HG02938 (cell line): ENCODE measurements at regions not wholly inside any gene's neighbourhood (a gene's known extent, or its start where the extent isn't known, plus 50 kb on each side); places are given as distances from the start of the nearest gene placed in this dataset.

Experiments used
- ATAC-seq: cut with Tn5 transposase; IDR thresholded peaks from one replicate; pipeline ENCODE4 v1.9.1; 2021; ENCODE audit warnings: mild to moderate bottlenecking, moderate library complexity; ENCODE audit not compliant: unreplicated experiment

DNA sequence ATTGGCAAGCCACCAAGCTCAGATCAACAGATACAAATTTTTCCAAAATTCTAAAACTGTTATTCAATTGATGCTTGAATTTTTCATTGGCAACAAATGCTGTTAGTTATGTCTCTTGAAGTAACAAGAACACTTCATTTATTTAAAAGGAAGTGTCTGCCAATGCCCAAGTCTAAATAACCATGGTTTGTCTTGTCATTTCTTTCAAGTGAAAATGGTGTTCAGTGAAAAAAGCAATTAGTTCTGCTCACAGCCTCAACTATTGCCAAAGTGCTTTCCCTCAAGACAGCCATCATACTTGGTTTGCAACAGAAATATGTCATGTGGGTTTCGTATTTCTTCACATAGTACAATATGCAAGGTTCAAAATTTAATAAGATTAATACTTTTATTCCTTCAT lies 312.6 kb upstream of the LMCD1 start:
- no peak for ATAC-seq

DNA sequence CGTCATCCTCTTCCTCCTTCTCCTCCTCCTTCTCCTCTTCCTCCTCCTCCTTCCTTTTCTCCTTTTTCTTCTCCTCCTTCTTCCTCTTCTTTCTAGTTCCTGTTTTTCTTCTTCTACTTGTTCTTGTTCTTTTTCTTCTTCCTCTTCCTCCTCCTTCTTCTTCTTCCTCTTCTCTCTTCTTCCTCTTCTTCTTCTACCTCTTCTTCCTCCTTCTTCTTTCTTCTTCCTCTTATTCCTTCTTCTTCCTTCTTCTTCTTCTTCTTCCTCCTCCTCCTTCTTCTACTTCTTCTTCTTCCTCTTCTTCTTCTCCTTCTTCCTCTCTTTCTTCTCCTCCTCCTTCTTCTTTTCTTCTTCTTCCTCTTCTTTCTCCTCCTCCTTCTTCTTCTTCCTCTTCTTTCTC lies 310.2 kb upstream of the LMCD1 start:
- no peak for ATAC-seq

DNA sequence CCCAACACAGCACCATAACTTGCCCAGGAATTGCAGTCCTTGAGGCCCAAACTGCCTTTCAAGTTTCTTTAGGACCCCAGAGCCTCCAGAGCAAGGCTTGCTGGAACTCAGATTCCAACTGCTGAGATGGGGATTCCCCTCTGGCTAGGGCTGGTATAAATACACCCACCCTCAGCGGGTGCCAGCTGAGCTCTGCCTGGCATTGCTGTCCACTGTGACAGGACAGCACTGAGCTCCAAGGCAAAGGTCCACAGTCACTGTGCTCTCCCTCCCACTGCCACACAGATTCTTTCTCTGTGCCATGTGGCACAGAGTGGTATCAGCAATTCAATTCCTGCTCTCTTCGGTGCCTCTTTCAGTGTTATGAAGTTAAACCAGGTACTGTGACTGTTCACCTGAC lies 304.2 kb upstream of the LMCD1 start:
- no peak for ATAC-seq

DNA sequence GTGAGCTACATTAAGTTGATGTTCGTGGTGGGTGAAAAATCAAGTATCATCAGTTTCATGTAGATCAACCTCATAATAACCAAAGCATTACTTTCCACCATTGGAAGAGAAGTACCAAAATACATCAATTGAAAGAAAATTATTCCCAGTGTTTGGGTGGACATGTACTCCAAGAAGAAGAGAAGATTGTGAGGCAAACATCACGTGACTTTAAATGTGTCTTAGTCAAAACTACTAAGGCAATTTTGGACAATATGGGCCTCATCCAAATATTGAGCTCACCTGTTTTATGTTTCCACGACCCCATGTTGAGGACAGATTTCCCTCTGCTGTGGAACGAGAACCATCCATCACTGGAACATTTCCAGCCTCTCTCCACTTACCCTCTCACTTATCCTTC lies 303.0 kb upstream of the LMCD1 start:
- no peak for ATAC-seq

DNA sequence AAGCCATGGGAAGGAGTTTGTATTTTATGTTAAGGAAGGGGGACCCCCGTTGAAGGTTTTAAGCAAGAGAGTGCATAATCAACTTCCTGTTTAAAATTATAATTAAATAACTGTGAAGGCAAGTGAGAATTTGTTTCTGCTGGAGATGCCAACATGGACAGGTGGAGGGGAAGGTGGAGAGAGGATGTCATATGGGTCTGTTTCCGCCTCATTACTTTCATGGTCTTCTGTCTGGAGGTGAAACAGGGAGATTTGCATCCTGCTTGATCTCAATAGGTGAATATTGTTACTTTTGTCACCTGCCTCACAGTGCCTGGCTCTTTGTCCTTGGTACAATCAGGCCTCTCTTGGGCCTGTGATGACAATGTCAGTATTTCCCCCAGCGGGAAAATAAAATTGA lies 300.6 kb upstream of the LMCD1 start:
- ATAC-seq, result no peak

DNA sequence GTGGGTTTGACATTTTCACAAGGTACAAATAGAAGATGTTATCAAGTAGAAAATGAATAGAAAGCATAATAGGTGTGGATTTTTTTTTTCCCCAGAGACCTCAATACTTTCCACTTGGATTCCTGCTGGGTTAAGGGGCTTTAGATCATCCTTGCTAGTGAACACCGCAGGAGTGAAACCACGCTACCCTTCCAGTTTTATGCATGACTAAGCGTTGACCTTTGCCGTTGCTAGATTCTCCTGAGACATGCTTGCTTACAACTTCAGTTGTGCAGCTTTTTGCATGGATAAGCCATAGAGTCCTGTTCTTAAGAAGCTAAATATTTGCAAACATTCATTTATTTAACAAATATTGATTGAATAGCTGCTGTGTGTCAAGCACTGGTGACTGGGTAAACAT lies 299.7 kb upstream of the LMCD1 start:
- ATAC-seq, result no peak

DNA sequence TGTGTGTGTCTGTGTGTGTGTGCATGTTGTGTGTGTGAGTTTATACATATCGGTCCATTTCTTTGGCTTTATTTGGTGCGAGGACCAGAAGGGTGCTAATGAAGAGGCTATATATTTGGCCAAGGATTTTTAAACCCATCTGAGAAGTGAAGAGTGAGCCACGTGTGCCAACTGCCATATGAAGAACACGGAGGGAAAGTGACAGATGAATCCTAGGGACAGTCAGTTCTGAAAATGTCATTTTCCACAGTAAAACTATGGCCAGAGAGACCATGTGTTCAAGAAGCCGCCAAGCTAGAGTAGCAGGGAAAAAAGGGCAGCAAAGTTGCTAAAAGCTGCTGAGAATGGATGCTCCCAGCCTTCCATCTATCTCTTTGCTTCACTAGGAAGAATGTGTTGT lies 297.3 kb upstream of the LMCD1 start:
- ATAC-seq, result no peak

DNA sequence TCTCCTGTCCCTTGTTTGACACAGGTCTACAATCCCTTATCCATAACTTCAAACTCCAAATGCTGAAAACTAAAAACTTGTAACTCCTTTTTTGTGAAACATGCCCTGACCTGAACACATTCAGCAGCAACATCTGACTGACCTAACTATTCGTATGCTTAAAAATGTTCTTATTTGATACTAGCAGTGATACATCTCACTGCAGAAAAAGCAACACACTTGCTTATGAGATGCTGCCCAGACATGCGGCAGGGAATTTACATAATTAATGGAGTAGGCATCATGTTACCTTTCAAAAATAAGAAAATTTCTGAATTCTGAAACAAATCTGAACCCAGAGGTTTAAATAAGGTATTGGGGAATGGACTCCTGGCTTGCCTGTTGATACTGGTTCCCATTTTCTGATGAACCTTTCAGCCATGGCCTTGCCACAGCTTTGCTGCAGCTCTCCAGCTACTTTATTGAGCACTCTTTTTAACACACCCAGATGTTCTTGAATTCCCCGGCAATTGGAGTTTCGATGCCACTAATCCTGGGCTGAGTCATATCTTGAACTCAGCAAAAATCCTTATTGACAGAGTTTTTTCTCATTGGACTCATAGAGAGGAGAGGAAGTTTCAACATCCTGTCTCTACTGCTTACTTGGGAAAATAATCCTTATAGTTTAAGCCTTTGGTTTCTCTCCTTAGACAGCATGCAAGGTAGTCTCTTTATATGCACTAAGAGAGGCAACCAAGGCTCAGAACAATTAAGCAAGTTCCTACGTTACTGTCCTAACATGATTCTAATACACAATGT lies 296.6 kb upstream of the LMCD1 start:
- no peak for ATAC-seq

DNA sequence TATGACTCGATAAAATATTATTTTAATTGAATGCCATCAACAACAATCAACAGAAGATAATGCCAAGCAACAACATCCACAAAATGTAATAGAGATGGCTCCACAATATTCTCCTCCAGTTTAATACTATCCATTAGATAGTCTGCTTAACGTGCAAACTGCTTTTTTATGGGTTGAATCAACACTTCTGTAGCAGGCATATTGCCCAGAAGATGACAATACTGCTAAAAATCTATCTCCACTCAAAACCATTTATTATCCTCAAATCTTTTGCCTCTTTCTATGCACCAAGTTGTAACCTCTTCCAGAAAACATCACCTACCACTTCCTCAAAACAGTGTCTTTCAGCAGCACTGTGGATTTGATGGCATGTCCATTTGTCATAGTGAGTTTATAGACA lies 295.7 kb upstream of the LMCD1 start:
- ATAC-seq, result no peak

DNA sequence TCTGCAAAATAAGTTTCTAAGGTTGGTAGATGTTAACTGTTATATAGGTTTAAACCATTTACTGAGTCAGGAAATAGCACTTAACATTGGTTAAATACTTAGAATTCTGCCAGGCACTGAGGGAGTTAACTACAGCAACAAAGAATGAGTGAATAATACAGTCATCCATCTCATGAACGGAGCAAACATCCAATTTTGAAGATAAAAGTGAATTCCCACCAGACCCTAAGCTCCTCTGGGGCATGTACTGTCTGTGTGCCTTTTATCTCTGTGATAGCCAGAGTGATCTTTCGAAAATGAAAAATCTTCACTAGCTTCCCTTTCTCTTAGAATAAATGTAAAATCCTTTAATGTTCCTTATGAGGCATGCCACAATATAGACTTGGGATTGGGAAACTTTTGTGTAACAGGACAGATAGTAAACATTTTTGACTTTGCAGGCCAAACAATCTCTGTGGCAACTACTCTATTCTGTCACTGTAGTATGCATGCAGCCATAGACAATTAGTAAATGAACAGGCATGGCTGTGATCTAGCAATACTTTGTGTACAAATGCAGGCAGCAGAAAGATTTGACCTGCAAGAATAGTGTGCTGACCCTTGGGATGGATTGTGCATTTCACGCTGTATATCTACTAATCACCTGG lies 294.5 kb upstream of the LMCD1 start:
- ATAC-seq, result no peak

DNA sequence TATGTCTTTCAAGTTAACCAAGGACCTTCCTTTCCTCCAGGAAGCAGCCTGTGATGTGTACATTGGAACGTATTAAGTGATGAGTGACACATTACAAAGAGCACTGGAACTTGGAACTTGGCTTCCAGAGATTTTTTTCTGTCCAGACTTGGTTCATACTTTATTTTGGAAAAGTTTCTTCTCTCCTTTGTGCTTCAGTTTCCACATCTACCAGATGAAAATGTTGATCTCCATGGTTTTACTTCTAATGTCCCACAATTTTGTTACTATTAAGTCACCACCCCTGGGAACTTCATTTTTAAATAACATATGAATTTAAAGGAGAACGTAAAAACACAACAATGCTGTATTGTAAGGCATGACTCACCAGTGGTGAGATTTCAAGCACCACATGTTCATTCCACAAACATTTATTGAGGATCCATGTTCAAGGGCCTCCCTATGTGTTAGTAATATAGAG lies 290.7 kb upstream of the LMCD1 start:
- ATAC-seq, result no peak

DNA sequence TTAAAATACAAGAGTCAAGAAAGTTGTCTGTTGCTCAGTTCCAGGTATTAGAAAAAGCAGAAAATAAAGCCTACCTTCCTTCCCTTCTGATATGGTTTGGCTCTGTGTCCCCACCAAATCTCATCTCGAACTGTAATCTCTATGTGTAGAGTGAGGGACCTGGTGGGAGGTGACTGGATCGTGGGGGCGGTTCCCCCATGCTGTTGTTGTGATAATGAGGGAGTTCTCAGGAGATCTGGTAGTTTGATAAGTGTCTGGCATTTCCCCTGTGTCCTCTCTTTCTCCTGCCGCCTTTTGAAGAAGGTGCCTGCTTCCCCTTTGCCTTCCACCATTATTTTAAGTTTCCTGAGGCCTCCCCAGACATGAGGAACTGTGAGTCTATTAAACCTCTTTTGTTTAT lies 288.8 kb upstream of the LMCD1 start:
- no peak for ATAC-seq

DNA sequence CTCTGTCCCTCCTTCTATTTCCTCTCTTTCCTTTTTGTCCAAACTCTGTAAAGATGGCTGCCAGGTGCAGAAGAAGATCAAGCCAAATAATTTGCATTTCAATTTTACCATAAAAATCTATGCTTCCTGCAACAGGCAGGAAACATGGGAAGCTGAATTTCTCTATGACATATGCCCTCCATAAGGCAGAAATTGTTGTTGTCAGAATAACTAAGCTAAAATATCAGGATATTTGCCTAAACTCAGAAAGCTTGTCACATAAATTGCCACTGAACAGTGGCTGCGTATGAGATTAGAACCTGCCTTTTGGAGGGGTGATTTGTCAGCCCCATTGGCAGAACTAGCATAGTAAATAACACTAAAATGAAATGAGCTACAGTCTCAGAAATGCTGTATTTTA lies 288.3 kb upstream of the LMCD1 start:
- no peak for ATAC-seq

DNA sequence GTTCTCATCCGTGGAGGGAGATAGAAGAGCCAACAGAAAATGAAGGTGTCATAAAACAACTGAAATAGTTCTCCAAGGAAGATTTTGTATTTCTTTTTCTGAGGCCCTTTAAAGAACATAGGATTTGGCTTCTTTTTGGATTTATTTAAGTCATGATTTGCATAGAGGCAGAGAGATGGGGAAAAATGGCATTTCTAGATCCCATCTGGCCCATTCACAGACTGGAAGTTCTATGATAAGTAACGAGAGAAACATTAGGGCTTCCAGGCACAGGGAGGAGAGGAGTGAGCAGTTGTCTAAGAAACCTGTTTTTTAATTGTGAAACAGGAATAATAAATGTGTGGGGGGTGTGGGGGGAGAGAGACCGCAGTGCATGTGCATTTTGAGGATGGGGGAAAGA lies 285.8 kb upstream of the LMCD1 start:
- ATAC-seq, result no peak

DNA sequence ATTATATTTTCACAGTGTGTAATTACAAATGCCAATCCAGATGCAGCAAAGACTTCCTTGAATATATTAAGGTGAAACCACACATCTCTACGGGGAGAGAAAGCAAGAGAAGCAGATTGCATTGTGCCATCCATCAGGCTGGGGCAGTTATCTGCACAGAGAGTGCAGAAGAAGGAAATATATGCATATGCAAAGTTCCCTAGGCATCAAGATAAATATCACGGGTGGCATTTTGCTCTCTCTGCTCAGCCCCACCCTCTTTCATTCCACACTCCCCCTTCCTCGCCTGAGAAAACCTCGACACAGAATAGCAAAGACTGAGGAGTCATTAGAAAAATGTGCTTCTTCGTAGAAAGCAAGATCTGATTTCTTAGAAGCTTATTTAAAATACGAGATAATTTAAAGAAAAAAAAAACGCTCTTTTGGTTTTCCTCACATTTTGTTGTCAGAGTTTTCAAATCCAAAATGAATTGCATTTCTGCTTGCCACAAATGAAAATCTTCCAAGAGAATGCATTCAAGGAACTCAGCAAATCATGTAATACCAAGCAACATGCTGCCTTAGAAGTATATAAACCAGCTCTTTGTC lies 283.2 kb upstream of the LMCD1 start:
- ATAC-seq, result no peak

DNA sequence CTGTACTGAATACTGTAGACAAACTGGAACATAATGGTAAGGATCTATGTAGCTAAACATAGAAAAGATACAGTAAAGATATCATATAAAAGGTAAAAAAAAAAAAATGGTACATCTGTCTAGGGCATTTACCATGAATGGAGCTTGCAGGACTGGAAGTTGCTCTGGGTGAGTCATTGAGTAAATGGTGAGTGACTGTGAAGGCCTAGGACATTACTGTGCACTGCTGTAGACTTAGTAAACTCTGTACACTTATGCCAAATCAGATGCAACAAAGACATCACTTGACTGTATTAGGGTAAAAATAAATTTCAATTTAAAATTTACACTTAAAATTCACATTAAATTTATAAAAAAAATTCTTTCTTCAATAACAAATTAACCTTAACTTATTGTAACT lies 281.3 kb upstream of the LMCD1 start:
- ATAC-seq, result no peak

DNA sequence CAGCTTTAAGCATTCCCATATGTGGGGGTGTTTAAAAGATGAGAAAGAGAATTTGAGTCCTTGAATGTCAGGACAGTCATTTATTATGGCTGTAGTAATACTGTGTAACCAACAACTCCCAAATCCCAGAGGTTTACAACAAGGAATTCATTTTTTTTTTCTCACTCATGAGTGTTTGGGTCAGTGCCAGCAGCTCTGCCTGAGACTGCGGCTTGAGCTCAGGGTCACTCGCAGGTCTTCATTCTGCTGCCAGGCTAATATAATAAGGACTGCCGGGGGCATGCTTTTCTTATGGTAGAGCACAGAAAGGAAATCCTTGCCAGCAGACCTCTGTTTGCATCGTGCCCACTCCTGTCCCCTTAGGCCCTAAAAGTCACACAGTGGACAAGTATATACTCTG lies 277.9 kb upstream of the LMCD1 start:
- ATAC-seq, result no peak

DNA sequence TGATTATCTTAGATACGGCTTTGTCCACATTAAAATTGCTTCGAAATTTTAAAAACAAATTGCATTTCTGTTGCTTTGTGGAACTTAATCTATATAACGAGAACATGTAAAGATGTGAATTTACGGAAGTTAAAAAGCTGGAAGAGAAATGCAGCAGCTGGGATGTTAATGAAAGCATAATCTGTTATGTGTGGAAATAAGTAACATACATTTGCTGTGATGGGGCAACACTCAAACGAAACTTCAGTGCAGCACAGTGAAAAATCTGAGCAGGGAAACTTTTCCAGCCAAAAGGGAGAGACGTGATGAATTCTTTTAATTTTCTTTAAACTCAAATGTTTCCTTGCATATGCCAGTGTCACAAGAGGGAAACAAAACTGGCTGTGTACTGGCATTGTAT lies 276.7 kb upstream of the LMCD1 start:
- ATAC-seq, result no peak

DNA sequence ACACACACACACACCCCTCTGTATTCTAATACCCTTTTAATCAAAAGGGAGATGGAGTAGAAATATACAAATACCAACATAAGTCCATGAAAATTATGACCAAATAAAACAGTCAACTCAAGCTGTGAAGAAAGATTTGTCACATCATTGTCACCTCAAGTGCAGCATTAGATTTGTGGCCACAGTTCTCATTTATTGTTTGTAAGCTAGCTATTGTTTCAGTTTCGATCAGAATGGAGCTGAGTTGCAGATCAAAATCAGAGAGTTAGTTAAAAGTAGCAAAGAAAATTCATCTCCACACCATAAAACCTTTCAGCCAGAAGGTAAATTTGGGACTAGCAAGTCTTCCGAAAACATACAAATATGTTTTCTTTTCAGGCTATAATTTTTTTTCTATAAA lies 267.7 kb upstream of the LMCD1 start:
- no peak for ATAC-seq

DNA sequence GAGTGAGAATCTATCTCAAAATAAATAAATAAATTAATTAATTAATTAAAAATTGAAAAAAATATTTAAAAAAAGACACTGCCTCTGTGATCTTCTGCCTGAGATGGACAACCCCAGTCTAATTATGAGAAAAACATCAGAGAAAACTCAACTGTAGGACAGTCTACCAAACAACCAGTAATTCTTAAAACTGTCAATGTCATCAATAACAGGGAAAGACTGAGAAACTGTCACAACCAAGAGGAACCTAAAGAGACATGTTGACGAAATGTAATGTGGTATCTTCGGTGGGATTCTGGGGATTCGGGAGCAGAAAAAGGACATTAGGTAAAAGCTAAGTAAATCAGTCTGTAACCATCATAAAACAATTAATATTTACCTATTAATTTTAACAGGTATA lies 265.4 kb upstream of the LMCD1 start:
- no peak for ATAC-seq

DNA sequence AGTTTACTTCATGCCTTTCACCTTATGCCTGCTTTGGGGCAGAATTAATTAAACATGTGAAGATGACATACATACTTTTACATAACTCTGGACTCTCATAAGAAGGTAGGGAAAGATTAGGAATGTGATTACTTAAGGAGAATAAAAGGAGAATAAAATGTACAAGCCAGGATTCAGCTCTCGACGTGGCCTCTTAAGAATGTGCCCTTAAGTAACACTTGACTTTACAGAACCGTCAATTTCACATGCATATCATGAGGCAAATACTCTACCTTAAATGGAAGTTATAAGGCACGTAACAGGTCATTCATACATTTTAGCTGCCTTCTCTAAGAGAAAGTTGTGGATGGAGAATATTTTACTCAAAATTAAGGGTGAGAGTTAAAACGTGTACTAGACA lies 263.7 kb upstream of the LMCD1 start:
- ATAC-seq, result no peak

DNA sequence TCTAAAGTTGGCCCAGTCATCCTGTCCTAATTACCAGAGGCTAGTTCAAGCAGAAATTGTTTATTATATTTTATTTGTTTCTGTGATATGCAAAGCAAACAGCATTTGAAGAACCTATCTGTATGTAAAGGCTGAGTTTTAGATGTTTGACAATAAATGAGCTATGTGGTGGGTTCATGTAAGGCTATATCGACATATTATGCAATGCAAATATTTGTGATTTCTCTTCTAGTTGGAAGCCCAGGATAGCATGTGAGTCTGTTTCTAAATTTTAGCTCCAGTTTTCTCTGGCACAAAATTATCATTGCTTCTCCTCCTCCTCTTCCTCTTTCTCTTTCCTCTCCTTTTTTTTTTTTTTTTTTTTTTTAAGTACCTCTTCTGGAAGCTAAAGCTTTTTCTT lies 263.2 kb upstream of the LMCD1 start:
- ATAC-seq, result no peak
